ENCODE measurements at regions not wholly inside any gene's neighbourhood (a gene's known extent, or its start where the extent isn't known, plus 50 kb on each side); places are given as distances from the start of the nearest gene placed in this dataset.
"Not testable (repeated sequence)": the region's sequence is repeated elsewhere in the genome, so short reads cannot be mapped to it uniquely, and the experiment has no call there.

GRCh38 chr20:51125780-51126179 lies 102.9 kb upstream of the KCNG1 start:
- no peak for TF ChIP-seq CTCF (IDR thresholded peaks at IDR 0.05; ENCODE audit: control extremely low read depth, extremely low read depth, low read depth, missing control alignments)
- CTCF ChIA-PET: interaction anchor here (1.4 kb wide), 1 partner anchor 8 kb away, joined by 4 read pairs; no protein-coding TSS in a partner anchor
- no peak for DNase-seq (ENCODE audit: extremely low spot score)
- POLR2A ChIA-PET: no interaction called here

- POLR2A ChIA-PET: no interaction called here
- CTCF ChIA-PET: no interaction called here
- no peak for TF ChIP-seq CTCF (IDR thresholded peaks at IDR 0.05; ENCODE audit: control extremely low read depth, extremely low read depth, low read depth, missing control alignments)
- no peak for DNase-seq (ENCODE audit: extremely low spot score)
Observed at GRCh38 chr20:51125105-51125504, 102.2 kb upstream of the KCNG1 start.

GRCh38 chr20:51123887-51124286 lies 101.0 kb upstream of the KCNG1 start:
- CTCF ChIA-PET; DNase-seq (ENCODE audit: extremely low spot score); POLR2A ChIA-PET: not testable (repeated sequence)

GRCh38 chr20:51122931-51123658 lies 100.2 kb upstream of the KCNG1 start:
- CTCF ChIA-PET: no interaction called here
- DNase-seq (ENCODE audit: extremely low spot score): no peak
- TF ChIP-seq CTCF (IDR thresholded peaks at IDR 0.05; ENCODE audit: control extremely low read depth, extremely low read depth, low read depth, missing control alignments): no peak
- POLR2A ChIA-PET: no interaction called here

GRCh38 chr20:51121901-51122412 lies 99.0 kb upstream of the KCNG1 start:
- no peak for TF ChIP-seq CTCF (IDR thresholded peaks at IDR 0.05; ENCODE audit: control extremely low read depth, extremely low read depth, low read depth, missing control alignments)
- no peak for DNase-seq (ENCODE audit: extremely low spot score)
- POLR2A ChIA-PET: no interaction called here
- CTCF ChIA-PET: no interaction called here

GRCh38 chr20:51121272-51121671 lies 98.4 kb upstream of the KCNG1 start:
- no peak for DNase-seq (ENCODE audit: extremely low spot score)
- TF ChIP-seq CTCF (IDR thresholded peaks at IDR 0.05; ENCODE audit: control extremely low read depth, extremely low read depth, low read depth, missing control alignments): no peak
- ChIA-PET CTCF (interaction anchor here (1.3 kb wide), 1 partner anchor 35 kb away, joined by 3 read pairs; no protein-coding TSS in a partner anchor), POLR2A (no interaction called here)

- ChIA-PET CTCF (interaction anchor here (1.3 kb wide), 1 partner anchor 35 kb away, joined by 3 read pairs; no protein-coding TSS in a partner anchor), POLR2A (no interaction called here)
- TF ChIP-seq CTCF (IDR thresholded peaks at IDR 0.05; ENCODE audit: control extremely low read depth, extremely low read depth, low read depth, missing control alignments): no peak
- no peak for DNase-seq (ENCODE audit: extremely low spot score)
Observed at GRCh38 chr20:51120868-51121267, 98.0 kb upstream of the KCNG1 start.
